ENCODE measurements at regions not wholly inside any gene's neighbourhood (a gene's known extent, or its start where the extent isn't known, plus 50 kb on each side); places are given as distances from the start of the nearest gene placed in this dataset.
"Not testable (repeated sequence)": the region's sequence is repeated elsewhere in the genome, so short reads cannot be mapped to it uniquely, and the experiment has no call there.

- no peaks in the 10 kb centered on the region for H3K4me1 Mint-ChIP-seq
- DNase-seq = no peak
- POLR2A ChIA-PET = no interaction called here
- peaks cover 12% of the 10 kb centered on the region for H3K9me3 Mint-ChIP-seq
- CTCF ChIA-PET = no interaction called here
- no peak overlapping the region for H3K4me3 Mint-ChIP-seq
- H3K36me3 Mint-ChIP-seq (ENCODE audit: low read depth) = no peaks in the 10 kb centered on the region
- H3K27ac Mint-ChIP-seq = no peak overlapping the region
- H3K27me3 Mint-ChIP-seq = peaks cover 6% of the 10 kb centered on the region
Observed at GRCh38 chr7:17580141-17580540, 281.7 kb downstream of the AHR start.

DNA sequence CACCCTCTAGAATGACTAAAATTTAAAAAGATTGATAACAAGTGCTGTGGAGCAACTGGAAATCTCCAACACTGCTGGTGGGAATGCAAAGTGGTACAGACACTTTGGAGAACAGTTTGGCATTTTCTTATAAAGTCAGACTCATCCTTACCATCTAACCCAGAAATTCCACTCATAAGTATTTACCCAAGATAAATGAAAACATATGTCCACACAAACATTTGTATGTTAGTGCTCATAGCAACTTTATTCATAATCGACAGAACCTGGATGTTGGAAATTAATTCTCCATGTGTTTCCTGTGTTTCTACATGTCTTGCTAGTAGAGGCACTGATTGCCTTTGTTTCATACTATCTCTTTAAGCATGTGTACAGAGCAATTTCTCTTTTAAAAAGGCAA, 282.4 kb downstream of the AHR start:
- Mint-ChIP-seq H3K9me3 (peaks cover 12% of the 10 kb centered on the region), H3K36me3 (ENCODE audit: low read depth) (no peaks in the 10 kb centered on the region), H3K4me1 (no peaks in the 10 kb centered on the region), H3K27ac (no peak overlapping the region), H3K4me3 (no peak overlapping the region), H3K27me3 (peaks cover 6% of the 10 kb centered on the region)
- DNase-seq = no peak
- POLR2A ChIA-PET = no interaction called here
- CTCF ChIA-PET = no interaction called here

GRCh38 chr7:17581301-17581700, 282.8 kb downstream of the AHR start:
- H3K27me3 Mint-ChIP-seq = peaks cover 6% of the 10 kb centered on the region
- DNase-seq = no peak
- H3K4me3 Mint-ChIP-seq = no peak overlapping the region
- no peaks in the 10 kb centered on the region for H3K36me3 Mint-ChIP-seq (ENCODE audit: low read depth)
- CTCF ChIA-PET = no interaction called here
- no peak overlapping the region for H3K27ac Mint-ChIP-seq
- POLR2A ChIA-PET = no interaction called here
- H3K9me3 Mint-ChIP-seq = peaks cover 12% of the 10 kb centered on the region
- no peaks in the 10 kb centered on the region for H3K4me1 Mint-ChIP-seq

DNA sequence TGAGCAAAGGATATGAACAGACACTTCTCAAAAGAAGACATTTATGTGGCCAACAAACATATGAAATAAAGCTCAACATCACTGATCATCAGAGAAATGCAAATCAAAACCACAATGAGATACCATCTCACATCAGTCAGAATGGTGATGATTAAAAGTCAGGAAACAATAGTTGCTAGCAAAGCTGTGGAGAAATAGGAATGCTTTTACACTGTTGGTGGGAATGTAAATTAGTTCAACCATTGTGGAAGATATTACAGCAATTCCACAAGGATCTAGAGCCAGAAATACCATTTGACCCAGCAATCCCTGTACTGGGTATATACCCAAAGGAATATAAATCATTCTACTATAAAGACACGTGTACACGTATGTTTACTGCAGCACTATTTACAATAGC, 284.2 kb downstream of the AHR start:
- H3K27me3 Mint-ChIP-seq; POLR2A ChIA-PET; H3K36me3 Mint-ChIP-seq (ENCODE audit: low read depth); DNase-seq; CTCF ChIA-PET; H3K9me3 Mint-ChIP-seq; H3K27ac Mint-ChIP-seq; H3K4me1 Mint-ChIP-seq; H3K4me3 Mint-ChIP-seq: not testable (repeated sequence)

GRCh38 chr7:17583786-17584185, 285.3 kb downstream of the AHR start:
- no peak overlapping the region for H3K27ac Mint-ChIP-seq
- H3K27me3 Mint-ChIP-seq = peaks cover 3% of the 10 kb centered on the region
- no peak for DNase-seq
- ChIA-PET POLR2A (no interaction called here), CTCF (no interaction called here)
- H3K36me3 Mint-ChIP-seq (ENCODE audit: low read depth) = no peaks in the 10 kb centered on the region
- no peaks in the 10 kb centered on the region for H3K9me3 Mint-ChIP-seq
- H3K4me3 Mint-ChIP-seq = no peak overlapping the region
- no peaks in the 10 kb centered on the region for H3K4me1 Mint-ChIP-seq

DNA sequence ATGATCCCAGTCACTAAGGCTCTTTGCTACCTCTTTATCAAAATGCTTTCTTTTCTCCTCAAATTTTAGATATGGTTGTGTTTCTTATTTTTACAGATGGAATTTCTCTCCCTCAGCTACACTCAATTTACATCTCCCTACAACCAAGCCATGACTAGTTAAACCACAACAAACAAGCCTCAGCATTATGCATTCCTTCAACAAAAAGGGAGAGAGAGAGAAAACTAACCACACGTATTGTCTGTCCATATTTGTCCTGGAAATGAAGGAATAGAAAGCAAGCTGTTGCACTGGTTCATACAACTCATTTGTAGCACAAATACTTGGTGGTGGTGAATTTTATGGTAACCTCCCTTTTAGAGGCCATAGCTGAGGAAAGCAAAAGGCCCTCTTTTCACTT, 286.4 kb downstream of the AHR start:
- Mint-ChIP-seq H3K27me3 (peaks cover 3% of the 10 kb centered on the region), H3K9me3 (no peaks in the 10 kb centered on the region), H3K4me1 (no peaks in the 10 kb centered on the region), H3K27ac (no peak overlapping the region), H3K36me3 (ENCODE audit: low read depth) (no peaks in the 10 kb centered on the region), H3K4me3 (no peak overlapping the region)
- ChIA-PET CTCF (no interaction called here), POLR2A (no interaction called here)
- no peak for DNase-seq

DNA sequence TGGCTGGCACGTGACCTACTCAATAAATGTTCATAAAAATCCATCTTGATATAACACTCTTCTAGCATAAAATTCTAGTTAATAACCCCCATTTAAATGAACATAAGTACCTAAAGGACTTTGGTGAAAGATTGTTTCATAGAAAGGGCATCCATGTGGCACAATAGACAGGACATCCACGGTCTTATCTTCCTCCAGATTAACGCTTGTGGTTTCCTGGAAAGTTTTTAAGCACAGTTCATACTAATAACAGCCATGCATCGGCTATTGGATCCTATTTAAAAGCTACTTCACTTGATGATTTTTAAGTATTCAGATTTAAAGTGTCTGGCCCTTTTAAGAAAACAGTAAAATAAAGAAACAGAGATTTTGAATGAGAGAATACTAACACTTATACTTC, 288.3 kb downstream of the AHR start:
- Mint-ChIP-seq H3K4me3 (no peak overlapping the region), H3K27me3 (peaks cover 3% of the 10 kb centered on the region), H3K4me1 (no peaks in the 10 kb centered on the region), H3K36me3 (ENCODE audit: low read depth) (no peaks in the 10 kb centered on the region), H3K9me3 (no peaks in the 10 kb centered on the region), H3K27ac (no peak overlapping the region)
- no peak for DNase-seq
- POLR2A ChIA-PET = no interaction called here
- CTCF ChIA-PET = no interaction called here

DNA sequence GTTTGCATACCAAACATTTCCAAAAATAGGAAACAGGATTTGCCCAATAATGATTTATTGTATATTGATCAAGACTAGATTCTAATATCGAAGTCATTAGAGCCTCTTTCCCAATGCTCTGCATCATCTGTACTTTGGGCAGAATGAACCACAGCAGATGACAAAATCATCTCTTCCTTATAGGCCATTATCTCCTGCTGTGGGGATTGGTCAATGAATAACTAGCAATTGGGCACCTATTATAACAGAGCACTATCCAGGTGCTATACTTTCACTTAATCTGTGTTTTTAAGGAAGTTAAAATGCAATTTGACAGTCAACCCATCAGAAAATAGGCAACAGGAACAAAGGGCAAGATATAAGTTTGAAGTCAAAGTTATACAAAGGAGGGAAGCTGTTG, 290.3 kb downstream of the AHR start:
- Mint-ChIP-seq H3K27me3 (peaks cover 5% of the 10 kb centered on the region), H3K4me3 (no peak overlapping the region), H3K36me3 (ENCODE audit: low read depth) (no peaks in the 10 kb centered on the region), H3K4me1 (no peaks in the 10 kb centered on the region), H3K27ac (no peak overlapping the region), H3K9me3 (no peaks in the 10 kb centered on the region)
- ChIA-PET POLR2A (no interaction called here), CTCF (no interaction called here)
- DNase-seq = no peak

DNA sequence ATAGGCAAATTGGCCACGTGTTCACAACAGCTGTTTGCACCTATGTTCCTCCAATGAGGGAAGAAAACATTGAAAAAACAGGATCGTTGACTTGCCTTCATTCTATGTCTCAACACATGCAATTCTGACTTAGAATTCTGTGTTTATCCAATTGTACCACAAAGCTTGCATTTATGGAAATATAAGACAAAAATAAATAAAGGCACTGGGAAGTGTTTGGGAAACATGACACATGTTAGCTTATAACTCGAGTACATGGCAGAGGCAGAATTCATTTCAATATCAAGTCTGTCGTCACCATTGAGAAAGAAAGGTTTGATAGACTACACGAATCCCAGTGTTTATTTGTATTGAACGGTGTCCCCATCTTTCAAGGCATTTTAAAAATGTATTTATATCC, 291.2 kb downstream of the AHR start:
- no peak overlapping the region for H3K27ac Mint-ChIP-seq
- H3K36me3 Mint-ChIP-seq (ENCODE audit: low read depth) = no peaks in the 10 kb centered on the region
- H3K9me3 Mint-ChIP-seq = no peaks in the 10 kb centered on the region
- ChIA-PET CTCF (no interaction called here), POLR2A (no interaction called here)
- H3K4me1 Mint-ChIP-seq = no peaks in the 10 kb centered on the region
- H3K4me3 Mint-ChIP-seq = no peak overlapping the region
- DNase-seq = no peak
- H3K27me3 Mint-ChIP-seq = peaks cover 5% of the 10 kb centered on the region

GRCh38 chr7:17590221-17590620, 291.8 kb downstream of the AHR start:
- CTCF ChIA-PET = no interaction called here
- no peak overlapping the region for H3K4me3 Mint-ChIP-seq
- no peak overlapping the region for H3K27ac Mint-ChIP-seq
- DNase-seq = no peak
- H3K9me3 Mint-ChIP-seq = no peaks in the 10 kb centered on the region
- H3K27me3 Mint-ChIP-seq = peaks cover 2% of the 10 kb centered on the region
- no peaks in the 10 kb centered on the region for H3K36me3 Mint-ChIP-seq (ENCODE audit: low read depth)
- POLR2A ChIA-PET = no interaction called here
- H3K4me1 Mint-ChIP-seq = no peaks in the 10 kb centered on the region

DNA sequence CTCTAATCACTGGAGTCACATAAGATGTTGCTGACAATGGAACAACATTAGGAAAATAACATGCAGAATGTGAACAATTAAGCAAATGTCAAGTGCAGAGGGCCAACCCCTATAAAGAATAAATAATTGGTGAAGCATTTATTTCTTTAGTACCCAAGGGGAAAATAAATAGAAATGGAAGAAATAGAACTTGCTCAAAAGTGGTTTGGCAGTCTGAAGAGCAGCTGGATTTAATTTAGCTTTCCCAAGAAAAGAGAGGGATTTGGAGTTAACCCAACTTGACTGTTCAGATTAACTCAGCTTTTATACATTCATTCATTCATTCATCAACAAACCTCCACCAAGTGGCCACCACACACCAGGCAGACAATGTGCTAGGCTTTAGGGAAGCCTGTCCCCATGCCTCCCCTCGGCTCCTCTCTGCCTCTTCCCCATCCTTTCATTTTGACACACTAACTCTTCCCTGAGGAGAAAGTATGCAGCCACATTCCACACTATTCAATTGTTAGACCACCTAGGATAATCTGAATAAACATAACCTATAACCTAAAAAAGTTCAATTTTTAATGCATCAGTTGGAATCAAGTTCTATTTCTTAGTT, 295.5 kb downstream of the AHR start:
- Mint-ChIP-seq H3K27me3 (peaks cover 7% of the 10 kb centered on the region), H3K27ac (no peak overlapping the region), H3K4me3 (no peak overlapping the region), H3K4me1 (no peaks in the 10 kb centered on the region), H3K36me3 (ENCODE audit: low read depth) (no peaks in the 10 kb centered on the region), H3K9me3 (no peaks in the 10 kb centered on the region)
- ChIA-PET CTCF (no interaction called here), POLR2A (no interaction called here)
- DNase-seq = no peak

- POLR2A ChIA-PET = no interaction called here
- no peaks in the 10 kb centered on the region for H3K9me3 Mint-ChIP-seq
- H3K4me3 Mint-ChIP-seq = no peak overlapping the region
- H3K4me1 Mint-ChIP-seq = no peaks in the 10 kb centered on the region
- no peak for DNase-seq
- H3K27ac Mint-ChIP-seq = no peak overlapping the region
- peaks cover 7% of the 10 kb centered on the region for H3K27me3 Mint-ChIP-seq
- H3K36me3 Mint-ChIP-seq (ENCODE audit: low read depth) = no peaks in the 10 kb centered on the region
- CTCF ChIA-PET = no interaction called here
Observed at GRCh38 chr7:17595546-17595945, 297.1 kb downstream of the AHR start.

- no peak overlapping the region for H3K4me3 Mint-ChIP-seq
- CTCF ChIA-PET = no interaction called here
Observed at GRCh38 chr7:17598305-17598704, 299.9 kb downstream of the AHR start.

DNA sequence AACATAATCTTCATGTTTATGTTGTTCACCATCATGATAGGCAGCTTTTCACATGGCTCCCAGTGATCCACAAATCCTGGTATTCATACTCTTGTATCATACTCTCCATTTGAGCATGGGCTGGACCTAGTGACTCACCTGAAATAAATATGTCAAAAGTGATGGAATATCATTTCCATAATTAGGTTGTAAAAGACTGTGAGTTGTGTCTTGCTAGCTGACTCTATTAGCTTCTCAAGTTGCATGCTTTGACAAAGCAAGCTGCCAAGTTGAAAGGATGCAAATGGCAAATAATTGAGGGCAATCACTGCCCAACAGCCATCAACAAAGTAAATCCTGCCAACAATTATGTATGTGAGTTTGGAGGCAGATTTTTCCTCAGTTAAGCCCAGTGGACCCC, 300.4 kb downstream of the AHR start:
- Mint-ChIP-seq H3K36me3 (ENCODE audit: low read depth) (no peaks in the 10 kb centered on the region), H3K4me1 (no peaks in the 10 kb centered on the region), H3K27me3 (peaks cover 5% of the 10 kb centered on the region), H3K4me3 (no peak overlapping the region), H3K9me3 (peaks cover 5% of the 10 kb centered on the region), H3K27ac (no peak overlapping the region)
- DNase-seq = no peak
- ChIA-PET CTCF (no interaction called here), POLR2A (no interaction called here)

More at GRCh38 chr7:17598305-17598704, 299.9 kb downstream of the AHR start:
- Mint-ChIP-seq H3K9me3 (peaks cover 2% of the 10 kb centered on the region), H3K27ac (no peak overlapping the region), H3K36me3 (ENCODE audit: low read depth) (no peaks in the 10 kb centered on the region), H3K4me1 (no peaks in the 10 kb centered on the region), H3K27me3 (peaks cover 5% of the 10 kb centered on the region)
- no peak for DNase-seq
- POLR2A ChIA-PET = no interaction called here

Measured in activated CD4-positive, alpha-beta memory T cell treated with anti-CD3 and anti-CD28 coated beads, Interleukin-2, amount 10 ng/mL, durations not matched to agents 7 days and 5 days (primary cell).